GM12872 (cell line): ENCODE measurements at regions not wholly inside any gene's neighbourhood (a gene's known extent, or its start where the extent isn't known, plus 50 kb on each side); places are given as distances from the start of the nearest gene placed in this dataset.

Source experiments
- TF ChIP-seq, protein P1 (sequence below): IDR thresholded peaks from 3 replicates; pipeline ENCODE4 v1.5.1; 2011; ENCODE audit warnings: low read depth, mild to moderate bottlenecking, low read length, moderate library complexity; ENCODE audit not compliant: insufficient read depth

DNA sequence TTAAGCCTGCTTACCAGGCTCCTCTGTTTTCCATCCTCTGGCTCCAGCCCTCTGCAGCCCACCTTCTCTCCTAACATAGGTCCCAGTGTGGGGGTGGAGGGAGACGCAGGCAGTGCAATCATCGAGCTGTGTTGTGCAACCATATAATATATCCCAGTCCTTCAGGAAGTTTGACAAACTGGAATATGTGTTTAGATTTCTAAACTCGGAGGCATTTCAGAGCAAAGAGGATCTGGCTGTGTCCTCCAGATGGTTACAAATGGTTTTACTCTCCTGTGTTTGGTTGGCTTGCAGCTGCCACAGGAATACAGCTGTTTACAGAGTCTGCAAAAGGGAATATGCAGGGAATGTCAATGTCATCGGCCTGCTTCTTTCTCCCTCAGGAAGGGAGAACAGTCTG, 195.3 kb upstream of the LNX1 start:
- TF ChIP-seq, protein P1, sequence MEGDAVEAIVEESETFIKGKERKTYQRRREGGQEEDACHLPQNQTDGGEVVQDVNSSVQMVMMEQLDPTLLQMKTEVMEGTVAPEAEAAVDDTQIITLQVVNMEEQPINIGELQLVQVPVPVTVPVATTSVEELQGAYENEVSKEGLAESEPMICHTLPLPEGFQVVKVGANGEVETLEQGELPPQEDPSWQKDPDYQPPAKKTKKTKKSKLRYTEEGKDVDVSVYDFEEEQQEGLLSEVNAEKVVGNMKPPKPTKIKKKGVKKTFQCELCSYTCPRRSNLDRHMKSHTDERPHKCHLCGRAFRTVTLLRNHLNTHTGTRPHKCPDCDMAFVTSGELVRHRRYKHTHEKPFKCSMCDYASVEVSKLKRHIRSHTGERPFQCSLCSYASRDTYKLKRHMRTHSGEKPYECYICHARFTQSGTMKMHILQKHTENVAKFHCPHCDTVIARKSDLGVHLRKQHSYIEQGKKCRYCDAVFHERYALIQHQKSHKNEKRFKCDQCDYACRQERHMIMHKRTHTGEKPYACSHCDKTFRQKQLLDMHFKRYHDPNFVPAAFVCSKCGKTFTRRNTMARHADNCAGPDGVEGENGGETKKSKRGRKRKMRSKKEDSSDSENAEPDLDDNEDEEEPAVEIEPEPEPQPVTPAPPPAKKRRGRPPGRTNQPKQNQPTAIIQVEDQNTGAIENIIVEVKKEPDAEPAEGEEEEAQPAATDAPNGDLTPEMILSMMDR = no peak

DNA sequence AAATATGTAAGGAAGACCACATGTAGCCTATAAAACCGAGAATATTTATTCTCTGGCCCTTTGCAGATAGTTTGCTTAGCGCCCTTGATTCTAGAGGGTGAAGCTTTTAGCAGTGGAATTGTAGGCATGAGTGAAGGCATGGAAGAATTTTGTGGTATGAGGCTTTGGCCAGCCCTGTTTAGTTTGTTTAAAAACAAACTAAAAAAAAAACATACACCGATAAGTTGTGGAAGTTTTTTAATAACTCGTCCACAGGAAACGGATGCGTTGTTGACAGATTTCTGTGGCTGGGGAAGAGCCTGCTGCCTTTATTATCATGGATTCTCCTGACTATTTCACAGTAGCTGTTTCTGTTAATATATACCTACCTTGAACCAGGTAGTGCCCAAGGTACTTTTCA, 194.7 kb upstream of the LNX1 start:
- TF ChIP-seq, protein P1 = no peak

DNA sequence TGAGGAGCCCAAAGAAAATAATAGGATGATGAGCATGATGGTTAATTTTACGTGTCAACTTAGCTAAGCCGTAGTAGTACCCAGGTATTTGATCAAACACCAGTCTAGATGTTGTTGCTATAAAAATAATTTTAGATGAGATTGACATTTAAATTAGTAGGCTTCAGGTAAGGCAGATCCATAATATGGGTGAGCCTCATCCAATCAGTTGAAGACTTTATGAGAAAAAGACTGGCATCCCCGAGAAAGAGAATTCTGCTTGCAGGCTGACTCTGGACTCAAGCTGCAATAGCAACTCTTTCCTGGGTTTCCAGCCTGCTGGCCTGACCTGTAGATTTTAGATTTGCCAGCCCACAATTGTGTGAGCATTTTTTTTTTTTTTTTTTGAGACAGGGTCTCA, 192.8 kb upstream of the LNX1 start:
- TF ChIP-seq, protein P1 = no peak

- TF ChIP-seq, protein P1 = no peak
These were observed 192.0 kb upstream of the LNX1 start for GRCh38 chr4:53783208-53783859.

DNA sequence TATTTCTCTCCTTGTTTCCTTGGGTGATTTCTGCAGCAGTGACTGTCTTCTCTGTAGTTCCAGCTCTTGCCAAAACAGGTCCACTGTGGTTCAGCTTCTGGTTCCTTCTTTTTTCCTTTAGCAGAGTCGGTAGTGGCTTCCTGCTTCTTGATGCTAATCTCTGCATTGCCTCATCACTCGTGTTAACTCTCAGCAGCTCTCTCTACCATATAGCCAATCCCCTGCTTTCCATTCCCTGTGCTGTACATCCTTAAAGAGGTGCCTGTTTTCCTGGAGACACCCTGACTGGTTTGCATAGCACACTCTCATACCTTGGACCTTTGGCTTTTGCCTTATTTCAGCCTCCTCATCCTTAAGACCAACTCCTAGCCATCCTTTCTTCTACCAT, 191.2 kb upstream of the LNX1 start:
- TF ChIP-seq, protein P1 = no peak

GRCh38 chr4:53781629-53782457, 190.6 kb upstream of the LNX1 start:
- TF ChIP-seq, protein P1 = no peak

DNA sequence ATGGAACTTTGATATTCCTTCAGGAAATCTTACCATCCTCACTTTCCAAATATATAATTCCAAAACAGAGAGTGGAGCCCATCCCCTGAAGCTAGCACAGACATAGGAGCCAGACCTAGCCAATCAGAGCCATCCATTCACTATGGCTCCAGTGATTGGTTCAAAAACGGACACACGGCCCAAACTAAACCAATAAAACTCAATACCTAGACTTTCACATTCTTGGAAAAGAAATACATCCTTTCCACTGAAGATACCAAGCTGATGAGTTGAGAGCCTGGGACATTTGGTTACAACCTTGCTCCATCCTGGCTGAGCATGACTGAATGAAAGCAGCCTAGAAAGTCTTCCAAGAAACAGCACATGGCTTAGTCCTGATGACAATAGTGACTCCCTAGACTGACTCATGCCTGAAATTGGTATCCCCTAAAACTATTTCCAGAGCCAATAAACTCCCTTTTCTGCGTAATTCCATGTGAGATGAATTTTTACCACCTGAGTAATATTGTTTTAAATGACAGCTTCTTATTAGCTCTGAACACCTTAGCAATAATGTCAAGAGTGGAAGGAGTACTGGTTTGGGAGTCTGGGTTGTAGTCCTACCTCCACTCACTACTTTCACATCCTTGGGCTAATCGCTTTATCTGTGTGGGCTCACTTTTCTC, 189.6 kb upstream of the LNX1 start:
- TF ChIP-seq, protein P1 = no peak
